OCI-LY1 (cell line): ENCODE measurements at regions not wholly inside any gene's neighbourhood (a gene's known extent, or its start where the extent isn't known, plus 50 kb on each side); places are given as distances from the start of the nearest gene placed in this dataset.

Experiments
- EZH2 ChIP-seq: fragments of 200-600 bp; sonication (generic), shearing (Covaris generic); IDR thresholded peaks from 2 replicates; pipeline ENCODE4 v1.8.0; 2017; ENCODE audit warnings: borderline replicate concordance, mixed run types, mild to moderate bottlenecking, antibody characterized with exemption, low read length, moderate library complexity, mixed read lengths
- TF ChIP-seq, protein P1 (sequence below): fragments of 200-600 bp; sonication (generic), shearing (Covaris generic); IDR thresholded peaks from 2 replicates; pipeline ENCODE4 v1.5.1; 2017; ENCODE audit warnings: mild to moderate bottlenecking, antibody characterized with exemption, low read length, moderate library complexity, mixed read lengths

DNA sequence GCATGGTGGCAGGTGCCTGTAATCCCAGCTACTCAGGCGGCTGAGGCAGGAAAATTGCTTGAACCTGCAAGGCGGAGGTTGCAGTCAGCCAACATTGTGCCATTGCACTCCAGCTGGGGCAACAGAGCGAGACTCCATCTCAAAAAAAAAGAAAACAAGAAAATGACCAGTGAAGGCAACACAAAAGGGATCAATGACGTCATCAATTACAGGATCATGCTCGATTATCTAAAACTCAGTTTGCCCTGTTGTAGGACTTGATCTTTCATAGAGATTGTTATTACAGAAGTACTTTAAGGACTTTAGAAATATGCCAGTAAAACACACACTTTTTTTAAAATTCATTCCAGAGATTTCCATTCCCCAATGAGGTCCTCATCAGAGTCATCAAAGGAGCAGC is 147.8 kb downstream of the ETS2 start:
- no peak for TF ChIP-seq EZH2
- TF ChIP-seq, protein P1, sequence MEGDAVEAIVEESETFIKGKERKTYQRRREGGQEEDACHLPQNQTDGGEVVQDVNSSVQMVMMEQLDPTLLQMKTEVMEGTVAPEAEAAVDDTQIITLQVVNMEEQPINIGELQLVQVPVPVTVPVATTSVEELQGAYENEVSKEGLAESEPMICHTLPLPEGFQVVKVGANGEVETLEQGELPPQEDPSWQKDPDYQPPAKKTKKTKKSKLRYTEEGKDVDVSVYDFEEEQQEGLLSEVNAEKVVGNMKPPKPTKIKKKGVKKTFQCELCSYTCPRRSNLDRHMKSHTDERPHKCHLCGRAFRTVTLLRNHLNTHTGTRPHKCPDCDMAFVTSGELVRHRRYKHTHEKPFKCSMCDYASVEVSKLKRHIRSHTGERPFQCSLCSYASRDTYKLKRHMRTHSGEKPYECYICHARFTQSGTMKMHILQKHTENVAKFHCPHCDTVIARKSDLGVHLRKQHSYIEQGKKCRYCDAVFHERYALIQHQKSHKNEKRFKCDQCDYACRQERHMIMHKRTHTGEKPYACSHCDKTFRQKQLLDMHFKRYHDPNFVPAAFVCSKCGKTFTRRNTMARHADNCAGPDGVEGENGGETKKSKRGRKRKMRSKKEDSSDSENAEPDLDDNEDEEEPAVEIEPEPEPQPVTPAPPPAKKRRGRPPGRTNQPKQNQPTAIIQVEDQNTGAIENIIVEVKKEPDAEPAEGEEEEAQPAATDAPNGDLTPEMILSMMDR = no peak
